GM21825 (cell line): ENCODE measurements at regions not wholly inside any gene's neighbourhood (a gene's known extent, or its start where the extent isn't known, plus 50 kb on each side); places are given as distances from the start of the nearest gene placed in this dataset.

Source experiments
- ATAC-seq: cut with Tn5 transposase; IDR thresholded peaks from one replicate; pipeline ENCODE4 v1.9.1; 2021; ENCODE audit warnings: mild to moderate bottlenecking, moderate library complexity; ENCODE audit not compliant: unreplicated experiment

- ATAC-seq: no peak
Measured at GRCh38 chr17:56737421-56738161, 96.1 kb downstream of the C17orf67 start.

GRCh38 chr17:56739376-56739775, 94.3 kb downstream of the C17orf67 start:
- ATAC-seq: no peak

GRCh38 chr17:56739776-56740175, 93.9 kb downstream of the C17orf67 start:
- ATAC-seq: no peak

- no peak for ATAC-seq
Measured at GRCh38 chr17:56740481-56740880, 93.2 kb downstream of the C17orf67 start.
